Stimulated activated CD8-positive, alpha-beta memory T cell treated with anti-CD3 and anti-CD28 coated beads, Interleukin-15, amount 100 ng/mL, for 48 hours (primary cell): ENCODE measurements at regions not wholly inside any gene's neighbourhood (a gene's known extent, or its start where the extent isn't known, plus 50 kb on each side); places are given as distances from the start of the nearest gene placed in this dataset.
A peak's percentile ranks its signal among the peaks of the same experiment; 100 is the strongest.

Source experiments
- DNase-seq, 2 donors: peaks; one replicate each; pipeline ENCODE4 v3.0.0-alpha.2; 2020; ENCODE audit warnings: low read depth in 2 of 2

DNA sequence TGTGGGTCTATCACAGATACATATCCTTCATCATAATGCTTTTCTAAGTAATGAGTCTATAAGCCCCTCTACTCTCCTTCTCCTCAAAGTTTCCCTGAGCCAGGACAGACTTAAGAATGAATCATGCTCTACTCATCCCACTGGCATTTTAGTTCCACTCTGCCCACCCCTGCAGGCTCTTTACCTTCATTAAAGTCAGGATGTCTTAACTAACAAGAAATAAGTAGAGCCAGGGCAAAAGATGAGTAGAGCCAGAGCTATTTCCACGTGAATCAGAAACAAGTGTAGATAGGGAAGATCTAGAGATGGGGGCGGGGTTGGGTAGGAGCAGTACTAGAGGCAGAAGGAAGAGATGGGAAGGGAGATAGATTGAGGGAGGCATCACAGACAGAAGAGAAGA lies 790.5 kb downstream of the RNF144A start:
- no peak for DNase-seq

DNA sequence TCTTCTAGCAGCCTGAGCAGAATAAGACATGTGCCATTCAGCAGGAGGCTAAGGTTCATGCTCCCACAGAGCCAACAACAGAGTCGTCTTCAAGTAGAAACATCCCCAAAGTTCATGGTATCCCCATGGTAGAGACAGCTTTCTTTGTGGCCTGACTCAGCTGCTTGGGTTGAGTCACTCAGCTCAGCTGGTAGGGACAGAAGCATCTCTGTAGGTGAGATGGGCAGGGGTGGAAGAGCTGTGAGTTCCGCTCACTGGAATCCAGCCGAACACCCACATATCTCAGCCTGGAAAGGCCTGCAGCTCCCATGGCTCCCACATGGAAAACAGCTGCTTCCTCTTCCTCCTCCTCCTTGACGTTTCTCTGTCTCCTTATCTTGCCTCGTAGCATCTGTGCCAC lies 792.7 kb downstream of the RNF144A start:
- no peak for DNase-seq

DNA sequence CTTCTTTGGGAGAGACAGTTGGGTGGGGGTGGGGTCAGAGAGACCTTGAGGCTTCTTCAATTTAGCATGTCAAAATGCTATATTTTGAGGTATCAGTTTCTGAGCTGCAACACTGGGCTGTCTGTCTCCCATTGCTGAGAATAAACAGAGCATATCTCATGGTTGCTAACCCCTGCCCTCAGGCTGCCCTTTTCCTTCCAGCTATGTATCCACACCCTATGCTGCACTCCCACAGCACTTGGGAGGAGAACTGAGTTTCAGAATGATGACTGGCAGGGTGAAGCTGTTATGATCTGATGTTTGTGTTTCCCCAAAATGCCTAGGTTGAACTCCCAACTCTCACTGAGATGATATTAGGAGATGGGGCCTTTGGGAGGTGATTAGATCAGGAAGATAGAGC lies 794.0 kb downstream of the RNF144A start:
- DNase-seq: no peak

DNA sequence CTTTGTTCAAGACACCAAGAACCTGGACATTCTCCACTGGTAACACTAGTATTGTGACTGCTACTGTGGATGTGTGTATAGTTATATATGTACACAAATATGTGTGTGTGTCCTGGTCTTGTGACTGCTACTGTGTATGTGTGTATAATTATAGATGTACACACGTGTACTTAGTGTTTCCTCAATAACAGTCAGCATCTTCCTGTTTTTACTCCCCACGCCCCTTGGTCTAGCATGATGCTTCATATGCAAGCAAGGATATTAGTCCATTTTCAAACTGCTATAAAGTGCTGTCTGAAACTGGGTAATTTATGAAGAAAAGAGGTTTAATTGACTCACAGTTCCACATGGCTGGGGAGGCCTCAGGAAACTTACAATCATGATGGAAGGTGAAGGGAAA lies 802.7 kb downstream of the RNF144A start:
- DNase-seq: no peak

DNA sequence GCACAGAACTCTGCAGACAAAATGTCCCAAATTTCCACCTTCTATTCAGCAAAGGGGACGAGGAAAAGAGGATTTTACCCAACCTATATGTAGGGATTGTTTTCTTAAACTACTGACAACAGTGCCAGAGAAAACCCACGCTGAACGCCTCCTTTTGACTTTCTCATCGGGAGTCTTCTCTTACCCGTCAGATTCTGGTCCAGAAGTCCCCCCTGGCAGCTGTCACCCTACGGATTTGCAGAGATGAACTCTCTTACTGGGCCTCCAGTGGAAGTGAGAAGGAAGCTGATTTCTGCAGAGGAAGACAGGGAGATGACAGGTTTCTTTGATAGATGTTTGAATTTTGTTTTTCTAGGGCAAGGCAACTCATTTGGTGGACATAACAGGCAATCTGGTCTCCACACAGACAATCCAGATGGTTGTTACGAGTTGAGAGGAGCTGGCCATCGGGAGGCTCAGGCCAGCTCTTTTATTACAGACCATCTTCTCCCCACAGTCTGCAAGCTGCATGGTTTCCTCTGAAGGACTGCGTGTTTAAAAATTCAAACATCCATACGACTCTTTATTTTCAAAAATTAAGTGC lies 804.3 kb downstream of the RNF144A start:
- no peak for DNase-seq

DNA sequence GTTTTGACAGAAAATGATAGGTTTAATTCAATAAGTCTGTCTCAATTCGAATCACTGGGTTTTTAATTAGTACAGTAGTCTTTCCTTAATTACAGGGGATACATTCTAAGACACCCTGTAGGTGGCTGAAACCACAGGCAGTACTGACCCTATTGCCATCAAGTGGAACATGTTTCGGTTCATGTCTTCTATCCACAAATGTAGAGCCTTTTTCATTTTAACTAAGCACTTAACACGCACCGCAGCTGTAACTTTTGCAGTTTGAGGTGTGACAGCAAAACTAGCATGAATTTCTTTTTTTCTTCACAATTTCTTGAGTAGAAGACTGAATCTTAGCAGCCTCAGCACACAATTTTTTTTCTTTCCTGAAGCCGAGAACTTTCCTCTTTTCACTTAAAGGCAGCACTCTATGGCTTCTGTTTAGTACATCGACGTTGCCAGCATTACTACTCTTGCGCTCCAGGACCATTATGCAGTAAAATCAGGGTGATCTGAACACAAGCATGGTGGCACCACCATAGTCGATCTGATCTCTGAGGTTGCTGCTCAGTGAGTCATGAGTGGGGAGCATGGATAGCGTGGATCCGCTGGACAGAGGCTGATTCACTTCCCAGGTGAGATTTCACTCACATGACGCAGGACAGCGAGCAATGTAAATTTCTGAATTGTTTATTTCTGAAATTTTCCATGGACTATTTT lies 805.1 kb downstream of the RNF144A start:
- DNase-seq: no peak

DNA sequence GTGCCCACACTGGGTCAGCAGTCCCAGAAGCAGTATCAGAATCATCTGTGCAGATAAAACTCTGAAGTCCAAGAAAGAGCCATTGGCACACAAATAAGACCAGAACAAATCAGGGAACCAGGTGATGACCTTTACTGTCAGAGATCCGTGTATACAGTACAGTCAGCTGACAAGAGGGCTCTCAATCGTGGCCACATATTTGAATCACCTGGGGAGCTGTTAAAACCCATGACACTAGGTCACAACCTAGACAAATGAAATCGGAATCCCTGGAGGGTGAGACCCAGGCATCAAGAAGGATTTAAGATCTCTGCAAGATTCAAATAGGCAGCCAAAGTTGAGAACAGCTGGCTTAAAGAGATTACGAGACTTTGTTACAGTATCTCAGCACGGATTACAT lies 807.1 kb downstream of the RNF144A start:
- DNase-seq: no peak

DNA sequence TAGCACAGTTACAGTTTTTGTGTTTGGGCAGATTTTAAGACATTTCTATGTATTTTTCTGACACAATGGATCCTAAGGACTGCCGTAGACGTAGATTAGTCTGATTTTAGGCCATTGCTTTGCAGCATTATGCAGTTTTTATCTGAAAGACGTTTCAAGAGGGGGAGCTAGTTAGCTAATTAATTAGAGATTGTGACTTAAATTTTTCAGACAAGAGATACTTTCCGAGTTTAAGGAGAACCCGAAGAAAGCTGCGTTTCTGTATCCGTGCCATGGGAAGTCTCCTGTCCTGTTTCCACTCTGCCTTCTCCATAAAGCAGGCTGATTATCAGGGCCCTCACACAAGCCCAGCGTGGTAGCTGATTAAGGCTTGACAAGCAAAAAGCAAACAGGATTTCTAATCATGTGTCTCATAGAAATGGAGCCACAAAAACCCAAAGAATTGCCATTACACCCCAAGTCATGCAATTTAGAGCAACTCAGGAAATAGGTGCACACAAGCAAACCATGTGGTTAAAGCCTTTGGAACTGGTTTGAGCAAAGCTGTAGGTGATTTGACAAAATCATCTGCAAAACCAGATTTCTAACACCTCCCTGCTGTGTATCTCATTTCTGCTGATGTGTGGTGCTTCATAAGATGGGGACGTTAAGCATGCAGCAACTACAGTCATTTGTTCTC lies 808.1 kb downstream of the RNF144A start:
- DNase-seq: no peak

DNA sequence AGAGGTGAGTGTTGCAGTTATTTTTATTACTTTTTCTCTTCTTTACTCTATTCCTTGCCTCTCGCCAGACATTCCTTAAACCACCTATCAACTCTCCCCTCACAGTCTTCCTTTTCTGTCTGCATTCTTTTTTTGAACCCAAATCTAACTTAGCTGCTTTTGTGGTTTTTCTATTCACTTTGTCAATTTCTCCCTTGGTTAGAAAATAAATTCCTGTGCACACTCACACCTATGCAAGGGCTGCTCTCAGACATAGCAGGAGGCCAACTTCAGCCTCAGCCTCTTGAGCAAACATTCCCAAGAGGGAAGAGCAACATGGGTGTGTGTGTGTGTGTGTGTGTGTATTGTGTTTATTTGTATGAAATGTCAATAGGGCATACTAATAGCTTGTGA lies 808.6 kb downstream of the RNF144A start:
- DNase-seq: no peak

DNA sequence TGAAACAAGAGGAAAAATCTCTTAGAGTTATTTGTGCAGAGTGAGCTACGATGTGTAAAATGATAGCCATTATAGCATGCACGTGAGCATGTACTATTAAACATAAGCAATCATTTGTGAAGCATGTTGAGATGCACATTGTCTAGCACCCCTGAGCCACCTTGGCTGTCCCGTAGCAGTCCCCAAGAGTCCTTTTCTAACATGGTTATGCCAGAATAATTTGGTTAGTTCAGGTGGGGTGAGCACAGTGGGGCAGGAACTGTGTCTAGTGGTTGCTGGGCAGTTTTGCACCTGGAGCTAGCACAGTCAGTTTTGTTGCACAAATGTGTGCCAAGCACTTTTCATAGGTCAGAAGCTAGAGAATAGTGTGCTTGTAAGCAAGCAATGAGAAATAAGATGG lies 809.8 kb downstream of the RNF144A start:
- DNase-seq: no peak

DNA sequence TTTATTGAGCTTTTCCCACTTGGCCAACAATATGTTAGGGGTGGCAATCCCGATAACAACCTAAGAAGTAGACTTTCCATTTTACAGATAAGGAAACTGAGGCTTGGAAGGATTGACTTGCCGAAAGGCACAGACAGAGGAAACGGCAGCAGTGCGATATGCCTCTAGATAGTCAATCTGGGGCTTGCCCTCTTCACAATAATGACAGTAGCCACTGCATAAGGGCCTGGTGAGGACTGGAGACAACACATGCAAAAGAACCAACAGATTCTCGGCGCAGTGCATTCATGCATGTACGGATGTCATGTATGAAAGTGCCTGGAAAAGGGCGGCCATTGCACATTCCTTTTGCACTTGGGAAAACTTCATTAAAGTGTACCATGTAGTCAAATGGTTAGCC lies 811.2 kb downstream of the RNF144A start:
- DNase-seq: no peak

DNA sequence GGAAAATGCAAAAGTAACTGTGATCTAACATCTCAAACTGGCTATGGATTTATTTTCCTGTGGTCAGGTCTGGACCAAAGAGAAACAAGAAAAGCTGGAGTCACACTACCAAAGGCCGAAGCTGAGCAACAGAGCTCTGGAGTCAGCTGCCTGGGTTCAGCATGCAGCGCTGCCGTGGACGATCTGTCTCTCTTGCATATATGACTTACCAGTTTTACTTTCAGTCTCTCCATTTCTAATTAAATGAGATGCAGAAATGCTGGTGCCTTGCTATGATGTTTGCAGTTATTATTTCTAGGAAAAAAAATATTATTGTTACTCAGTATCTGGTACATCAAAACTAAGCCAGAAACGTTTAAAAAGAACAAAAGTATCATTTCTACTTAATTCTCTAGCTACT lies 813.2 kb downstream of the RNF144A start:
- no peak for DNase-seq

DNA sequence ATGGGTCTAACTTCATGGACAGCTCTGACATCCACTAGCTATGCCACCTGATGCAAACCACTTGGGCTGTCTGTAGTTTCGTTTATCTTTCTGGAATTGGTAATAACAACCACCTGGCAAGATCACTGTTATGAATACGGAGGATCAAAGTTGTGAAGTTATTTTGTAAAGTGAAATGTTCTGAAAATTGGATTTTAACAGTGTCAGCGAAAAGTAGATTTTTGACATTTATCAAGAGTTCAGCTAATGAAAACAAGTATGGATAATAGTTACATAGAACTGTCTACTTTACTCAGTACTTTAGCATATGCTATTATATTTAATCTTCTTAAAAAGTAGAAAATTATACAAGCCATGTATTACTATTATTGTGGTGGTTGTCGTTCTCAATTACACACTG lies 813.8 kb downstream of the RNF144A start:
- DNase-seq: no peak

DNA sequence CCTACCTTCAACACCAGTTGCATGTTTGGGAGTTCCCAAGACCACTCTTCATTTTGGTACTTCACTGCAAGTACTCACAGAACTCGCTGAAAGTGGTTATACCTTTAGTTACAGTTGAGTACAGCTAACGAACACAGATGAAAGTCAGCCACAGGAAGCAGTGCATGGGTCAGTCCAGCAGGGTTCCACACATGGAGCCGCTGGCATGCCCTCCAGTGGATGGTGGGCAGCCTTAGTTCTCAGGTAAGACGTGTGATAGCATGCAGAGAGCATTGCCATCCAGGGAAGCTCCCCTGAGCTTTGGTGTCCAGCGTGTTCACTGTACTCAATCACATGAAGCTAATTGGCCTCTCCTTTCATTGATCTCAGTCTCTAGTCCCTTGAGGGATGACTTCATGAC lies 815.3 kb downstream of the RNF144A start:
- DNase-seq: no peak

DNA sequence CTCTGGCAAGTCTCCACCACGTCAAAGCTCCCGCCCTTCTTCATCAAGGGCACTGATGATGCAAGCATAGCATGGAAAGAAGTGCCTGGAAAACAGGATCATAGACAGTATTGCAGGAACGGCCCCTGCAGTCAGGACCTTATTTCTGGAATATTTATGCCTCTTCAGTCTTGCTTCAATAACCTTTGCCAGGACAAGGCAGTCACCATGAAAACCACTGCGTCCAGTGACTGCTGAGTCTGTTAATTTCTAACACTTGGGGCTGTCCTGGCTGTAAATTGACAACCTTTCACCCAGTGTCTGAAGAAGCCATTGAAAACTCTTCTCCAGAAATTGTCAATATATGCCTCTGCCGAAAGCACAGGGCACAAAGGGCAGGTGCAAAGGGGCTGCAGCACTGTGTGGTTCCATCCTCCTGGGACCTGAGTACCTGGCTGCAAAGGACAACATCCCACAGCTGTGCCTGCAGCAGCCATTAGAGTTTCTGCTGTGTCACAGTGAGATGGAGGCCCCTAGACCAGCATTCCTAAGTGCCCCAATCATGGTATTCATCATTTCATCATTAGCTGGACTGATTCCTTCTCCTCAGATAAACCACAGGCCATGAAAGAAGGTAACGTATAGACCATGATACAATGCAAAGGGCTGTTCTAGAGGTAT lies 819.6 kb downstream of the RNF144A start:
- no peak for DNase-seq

DNA sequence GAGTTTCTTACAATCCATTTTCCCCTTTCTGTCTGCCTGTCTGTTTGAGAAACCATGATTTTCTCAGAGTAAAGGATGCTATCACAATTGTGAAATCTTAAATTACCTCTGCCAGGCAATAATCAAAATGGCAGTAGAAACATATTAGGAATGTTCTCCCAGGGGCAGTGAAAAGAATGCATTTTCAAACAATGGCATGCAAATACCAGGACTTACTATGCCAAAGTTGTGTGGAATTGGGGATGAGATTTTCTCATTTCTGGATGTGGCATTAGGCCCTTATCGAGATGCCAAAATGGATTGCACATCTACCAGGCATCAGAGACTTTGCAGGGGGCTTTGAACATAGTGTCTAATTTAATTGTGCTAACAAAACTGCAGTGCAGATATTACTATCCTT lies 821.4 kb downstream of the RNF144A start:
- no peak for DNase-seq

DNA sequence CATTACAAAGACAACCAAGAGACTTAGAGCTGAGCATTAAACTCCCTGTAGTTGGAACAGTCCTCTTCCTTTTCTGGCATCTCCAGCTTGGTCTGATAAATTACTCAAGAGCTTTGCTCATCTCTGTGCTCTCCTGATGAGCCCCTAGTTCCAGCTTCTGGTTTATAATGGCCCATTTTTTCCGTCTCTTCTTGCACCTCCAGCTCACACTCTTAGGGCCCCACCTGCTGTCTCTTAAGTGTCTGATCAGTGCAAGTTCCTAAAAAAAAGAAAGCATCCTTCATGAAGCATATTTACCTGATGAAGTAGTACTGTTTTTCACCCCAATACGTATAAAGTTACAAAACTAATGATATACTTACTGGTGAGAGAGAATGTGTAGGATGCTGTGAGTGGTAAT lies 822.9 kb downstream of the RNF144A start:
- no peak for DNase-seq

DNA sequence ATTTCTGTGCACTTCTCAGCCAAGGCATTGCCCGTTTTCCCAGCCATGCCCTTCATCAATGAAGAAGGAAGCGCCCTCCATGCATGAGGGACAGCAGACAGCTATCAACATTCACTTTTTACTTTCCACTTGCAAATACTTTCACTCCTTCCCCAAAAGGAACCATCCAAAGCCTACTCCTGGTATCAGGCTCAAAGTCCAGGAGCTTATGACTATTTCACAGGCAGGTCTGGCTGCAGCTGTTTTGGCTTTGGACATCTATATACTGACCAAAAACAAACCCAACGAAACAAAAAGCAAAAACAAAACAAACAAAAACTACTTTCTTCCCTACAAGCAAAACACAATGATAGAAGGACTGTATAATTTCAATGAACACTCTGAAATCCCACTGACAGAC lies 825.1 kb downstream of the RNF144A start:
- DNase-seq: no peak

DNA sequence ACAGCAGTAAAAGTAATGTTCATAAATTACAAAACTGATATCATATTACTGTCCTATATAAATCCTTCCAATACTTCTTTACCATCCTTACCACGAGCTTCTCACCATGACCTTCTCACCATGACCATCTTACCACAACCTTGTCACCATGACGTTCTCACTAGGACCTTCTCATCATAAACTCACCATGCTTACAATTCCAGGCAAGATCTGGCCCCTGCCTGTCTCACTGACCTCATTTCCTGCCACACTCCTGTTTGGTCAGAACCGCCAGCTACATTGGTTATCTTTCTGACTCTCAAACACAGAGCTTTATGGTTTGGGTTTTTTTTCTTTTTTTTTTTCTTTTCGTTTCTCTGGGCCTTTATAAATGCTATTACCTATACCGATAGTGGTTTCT lies 827.6 kb downstream of the RNF144A start:
- DNase-seq: peak; percentile 46 to 58

DNA sequence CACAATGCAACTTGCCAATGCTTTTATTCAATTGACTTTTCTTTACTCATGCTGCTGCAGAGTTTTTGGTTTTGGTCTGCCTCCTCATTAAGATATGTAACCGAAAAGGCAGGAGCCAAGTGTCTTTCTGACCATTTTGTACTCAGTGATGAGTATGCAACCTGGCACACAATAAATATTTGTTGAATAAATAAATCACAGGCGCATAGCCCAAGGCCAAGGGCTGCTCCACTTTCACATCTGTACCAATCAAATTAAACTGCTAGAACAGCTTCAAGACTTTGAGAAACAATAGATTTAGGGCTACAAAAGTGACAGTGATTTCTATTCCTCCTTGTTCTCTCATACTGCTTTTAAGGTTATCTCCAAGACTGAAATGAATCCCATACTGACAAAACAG lies 828.2 kb downstream of the RNF144A start:
- no peak for DNase-seq

DNA sequence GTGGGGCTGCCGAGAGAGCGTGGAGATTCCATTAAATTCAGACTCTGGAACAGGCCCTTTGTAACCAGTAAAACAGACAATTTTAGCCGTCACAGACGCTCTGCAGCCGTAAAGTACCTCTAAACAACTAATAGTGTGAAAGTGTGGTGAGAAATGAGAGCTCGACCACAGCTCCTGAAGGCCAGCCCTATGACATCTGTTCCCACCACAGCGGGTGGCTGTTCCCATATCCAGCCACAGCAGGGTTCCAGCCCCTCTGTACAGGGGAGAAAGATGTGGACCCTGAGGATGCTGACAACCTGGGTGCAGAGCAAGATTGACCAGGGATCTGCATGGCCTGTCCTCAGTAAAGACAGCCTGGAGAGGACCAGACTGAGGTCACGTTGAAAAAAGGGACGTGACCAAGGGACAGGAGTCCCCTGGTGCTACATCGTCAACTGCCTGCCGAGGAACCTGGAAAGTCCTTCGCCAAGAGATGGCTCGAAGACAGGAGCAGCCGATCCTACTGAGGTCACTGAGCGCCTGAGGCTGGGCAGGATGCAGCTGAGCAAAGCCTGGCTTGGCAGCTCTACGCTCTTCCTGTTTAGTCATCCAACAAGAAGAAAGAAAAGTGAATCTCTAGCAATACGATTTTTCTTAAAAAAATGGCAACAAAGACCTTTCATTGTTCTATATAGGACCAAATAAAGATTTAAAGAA lies 831.7 kb downstream of the RNF144A start:
- no peak for DNase-seq

DNA sequence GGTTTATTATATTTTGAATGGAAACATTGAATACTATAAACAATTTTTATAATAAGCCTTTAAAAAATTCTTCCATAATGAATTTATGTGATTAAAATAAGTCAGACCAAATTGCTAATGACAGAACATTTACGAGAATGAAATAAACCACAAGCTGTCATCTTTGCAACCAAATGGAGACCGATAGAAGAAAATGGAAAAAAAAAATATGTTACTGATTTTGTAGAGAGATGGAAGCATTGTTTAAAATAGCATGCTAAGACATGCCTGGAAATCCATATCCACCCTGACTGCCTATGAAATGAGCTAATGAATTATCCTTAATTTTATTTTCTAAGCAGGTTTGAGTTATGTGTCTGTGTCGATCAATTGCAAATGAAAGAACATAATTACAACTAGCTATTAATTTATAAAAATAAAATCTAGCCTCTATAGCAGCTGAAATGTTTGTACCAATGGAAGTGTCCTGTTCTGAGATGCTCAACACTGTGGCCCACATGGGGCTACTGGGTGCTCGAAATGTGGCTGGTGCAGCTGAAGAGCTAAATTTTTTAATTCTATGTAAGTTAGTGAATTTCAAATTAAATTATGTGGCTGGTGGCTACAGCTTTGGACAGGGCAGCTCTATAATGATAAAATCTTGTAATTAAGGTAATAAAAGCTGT lies 832.8 kb downstream of the RNF144A start:
- DNase-seq: no peak
